ENCODE measurements at regions not wholly inside any gene's neighbourhood (a gene's known extent, or its start where the extent isn't known, plus 50 kb on each side); places are given as distances from the start of the nearest gene placed in this dataset.

DNA sequence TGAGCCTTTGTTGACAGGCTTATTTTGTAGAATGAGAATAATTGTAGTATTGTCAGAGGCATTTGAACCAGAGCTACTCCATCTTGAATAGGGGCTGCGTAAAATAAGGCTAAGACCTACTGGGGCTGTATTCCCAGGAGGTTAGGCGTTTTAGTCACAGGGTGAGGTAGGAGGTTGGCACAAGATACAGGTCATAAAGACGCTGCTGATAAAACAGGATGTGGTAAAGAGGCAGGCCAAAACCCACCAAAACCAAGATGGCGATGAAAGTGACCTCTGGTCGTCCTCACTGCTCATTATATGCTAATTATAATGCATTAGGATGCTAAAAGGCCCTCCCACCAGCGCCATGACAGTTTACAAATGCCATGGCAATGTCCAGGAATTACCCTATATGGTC lies 82.7 kb downstream of the PFDN4 start:
- Histone ChIP-seq H4K20me1 (ENCODE audit: insufficient read depth) (no peaks in the 10 kb centered on the region), H3K36me3 (ENCODE audit: insufficient read depth, low read length) (no peaks in the 10 kb centered on the region), H2AFZ (ENCODE audit: low read depth, low read length) (no peak overlapping the region), H3K9me2 (ENCODE audit: insufficient read depth, low read length) (no peaks in the 10 kb centered on the region), H3K9ac (ENCODE audit: low read length) (no peak overlapping the region), H3K9me3 (ENCODE audit: low read length) (no peaks in the 10 kb centered on the region), H3K27me3 (ENCODE audit: insufficient read depth, low read depth, low read length) (no peaks in the 10 kb centered on the region), H3F3A (ENCODE audit: insufficient read depth, low read length, poor library complexity, severe bottlenecking) (no peaks in the 10 kb centered on the region), H3K4me3 (ENCODE audit: low read length) (no peak overlapping the region), H3K27ac (ENCODE audit: low read length) (no peak overlapping the region), H3K4me2 (ENCODE audit: low read length) (no peak overlapping the region), H3K79me2 (replicated peaks; ENCODE audit: insufficient read depth, low read length) (no peaks in the 10 kb centered on the region)
- TF ChIP-seq MXI1 (conservative IDR thresholded peaks at IDR 0.05; ENCODE audit: poor library complexity, severe bottlenecking) (no peak), EP300 (conservative IDR thresholded peaks at IDR 0.05; ENCODE audit: poor library complexity, severe bottlenecking) (no peak), RAD21 (conservative IDR thresholded peaks at IDR 0.05) (no peak), SMC3 (conservative IDR thresholded peaks at IDR 0.05; ENCODE audit: poor library complexity) (no peak), POLR2AphosphoS5 (IDR thresholded peaks at IDR 0.05) (no peak), EZH2 (IDR thresholded peaks at IDR 0.05; ENCODE audit: borderline replicate concordance, insufficient read depth, low read length, poor library complexity, severe bottlenecking) (no peak)
- TF ChIP-seq, protein P1, sequence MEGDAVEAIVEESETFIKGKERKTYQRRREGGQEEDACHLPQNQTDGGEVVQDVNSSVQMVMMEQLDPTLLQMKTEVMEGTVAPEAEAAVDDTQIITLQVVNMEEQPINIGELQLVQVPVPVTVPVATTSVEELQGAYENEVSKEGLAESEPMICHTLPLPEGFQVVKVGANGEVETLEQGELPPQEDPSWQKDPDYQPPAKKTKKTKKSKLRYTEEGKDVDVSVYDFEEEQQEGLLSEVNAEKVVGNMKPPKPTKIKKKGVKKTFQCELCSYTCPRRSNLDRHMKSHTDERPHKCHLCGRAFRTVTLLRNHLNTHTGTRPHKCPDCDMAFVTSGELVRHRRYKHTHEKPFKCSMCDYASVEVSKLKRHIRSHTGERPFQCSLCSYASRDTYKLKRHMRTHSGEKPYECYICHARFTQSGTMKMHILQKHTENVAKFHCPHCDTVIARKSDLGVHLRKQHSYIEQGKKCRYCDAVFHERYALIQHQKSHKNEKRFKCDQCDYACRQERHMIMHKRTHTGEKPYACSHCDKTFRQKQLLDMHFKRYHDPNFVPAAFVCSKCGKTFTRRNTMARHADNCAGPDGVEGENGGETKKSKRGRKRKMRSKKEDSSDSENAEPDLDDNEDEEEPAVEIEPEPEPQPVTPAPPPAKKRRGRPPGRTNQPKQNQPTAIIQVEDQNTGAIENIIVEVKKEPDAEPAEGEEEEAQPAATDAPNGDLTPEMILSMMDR (IDR thresholded peaks at IDR 0.05; ENCODE audit: poor library complexity, severe bottlenecking) = no peak

DNA sequence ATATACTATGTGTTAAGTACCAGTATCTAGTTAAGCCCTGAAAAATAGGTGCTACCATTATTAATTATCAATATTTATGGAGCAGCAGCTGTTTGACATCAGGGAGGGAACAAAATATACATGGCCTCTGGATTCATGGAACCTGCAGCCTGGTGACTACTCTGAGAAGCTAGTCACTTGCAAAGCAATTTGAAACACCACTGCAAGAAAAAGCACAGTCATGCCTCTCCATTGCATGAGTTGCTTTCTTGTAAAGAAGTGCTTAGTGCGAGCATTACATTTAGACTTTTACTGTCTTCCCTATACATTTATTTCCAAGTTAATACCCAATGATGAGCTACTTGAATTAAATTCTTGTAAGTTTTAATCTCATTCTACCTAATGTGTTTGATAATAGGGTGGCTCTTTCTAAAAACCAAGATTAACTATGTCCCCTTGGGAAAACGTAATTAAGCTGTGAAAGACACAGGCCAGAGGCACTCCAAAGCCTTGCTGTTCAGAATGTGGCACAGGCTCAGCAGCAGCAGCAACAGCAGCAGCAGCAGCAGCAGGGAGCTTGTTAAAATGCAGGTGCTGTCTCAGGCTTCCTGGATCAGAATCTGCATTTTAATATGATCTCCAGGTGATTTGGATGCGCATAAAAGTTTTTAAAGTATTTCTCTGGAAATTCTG lies 83.6 kb downstream of the PFDN4 start:
- TF ChIP-seq MXI1 (conservative IDR thresholded peaks at IDR 0.05; ENCODE audit: poor library complexity, severe bottlenecking) = no peak
- TF ChIP-seq TAF1 (IDR thresholded peaks at IDR 0.05; ENCODE audit: low read depth) = no peak
- TF ChIP-seq, protein P1 (IDR thresholded peaks at IDR 0.05; ENCODE audit: poor library complexity, severe bottlenecking) = no peak
- TF ChIP-seq SMC3 (conservative IDR thresholded peaks at IDR 0.05; ENCODE audit: poor library complexity) = no peak
- no peak for TF ChIP-seq EZH2 (IDR thresholded peaks at IDR 0.05; ENCODE audit: borderline replicate concordance, insufficient read depth, low read length, poor library complexity, severe bottlenecking)
- no peak for TF ChIP-seq RAD21 (conservative IDR thresholded peaks at IDR 0.05)
- TF ChIP-seq, protein P2, sequence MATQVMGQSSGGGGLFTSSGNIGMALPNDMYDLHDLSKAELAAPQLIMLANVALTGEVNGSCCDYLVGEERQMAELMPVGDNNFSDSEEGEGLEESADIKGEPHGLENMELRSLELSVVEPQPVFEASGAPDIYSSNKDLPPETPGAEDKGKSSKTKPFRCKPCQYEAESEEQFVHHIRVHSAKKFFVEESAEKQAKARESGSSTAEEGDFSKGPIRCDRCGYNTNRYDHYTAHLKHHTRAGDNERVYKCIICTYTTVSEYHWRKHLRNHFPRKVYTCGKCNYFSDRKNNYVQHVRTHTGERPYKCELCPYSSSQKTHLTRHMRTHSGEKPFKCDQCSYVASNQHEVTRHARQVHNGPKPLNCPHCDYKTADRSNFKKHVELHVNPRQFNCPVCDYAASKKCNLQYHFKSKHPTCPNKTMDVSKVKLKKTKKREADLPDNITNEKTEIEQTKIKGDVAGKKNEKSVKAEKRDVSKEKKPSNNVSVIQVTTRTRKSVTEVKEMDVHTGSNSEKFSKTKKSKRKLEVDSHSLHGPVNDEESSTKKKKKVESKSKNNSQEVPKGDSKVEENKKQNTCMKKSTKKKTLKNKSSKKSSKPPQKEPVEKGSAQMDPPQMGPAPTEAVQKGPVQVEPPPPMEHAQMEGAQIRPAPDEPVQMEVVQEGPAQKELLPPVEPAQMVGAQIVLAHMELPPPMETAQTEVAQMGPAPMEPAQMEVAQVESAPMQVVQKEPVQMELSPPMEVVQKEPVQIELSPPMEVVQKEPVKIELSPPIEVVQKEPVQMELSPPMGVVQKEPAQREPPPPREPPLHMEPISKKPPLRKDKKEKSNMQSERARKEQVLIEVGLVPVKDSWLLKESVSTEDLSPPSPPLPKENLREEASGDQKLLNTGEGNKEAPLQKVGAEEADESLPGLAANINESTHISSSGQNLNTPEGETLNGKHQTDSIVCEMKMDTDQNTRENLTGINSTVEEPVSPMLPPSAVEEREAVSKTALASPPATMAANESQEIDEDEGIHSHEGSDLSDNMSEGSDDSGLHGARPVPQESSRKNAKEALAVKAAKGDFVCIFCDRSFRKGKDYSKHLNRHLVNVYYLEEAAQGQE (IDR thresholded peaks at IDR 0.05; ENCODE audit: borderline replicate concordance) = no peak
- no peak for TF ChIP-seq POLR2AphosphoS5 (IDR thresholded peaks at IDR 0.05)
- no peak for TF ChIP-seq EP300 (conservative IDR thresholded peaks at IDR 0.05; ENCODE audit: poor library complexity, severe bottlenecking)
- Histone ChIP-seq H2AFZ (ENCODE audit: low read depth, low read length) (no peak overlapping the region), H3K9me3 (ENCODE audit: low read length) (no peaks in the 10 kb centered on the region), H3K9me2 (ENCODE audit: insufficient read depth, low read length) (no peaks in the 10 kb centered on the region), H3K9ac (ENCODE audit: low read length) (no peak overlapping the region), H4K20me1 (ENCODE audit: insufficient read depth) (no peaks in the 10 kb centered on the region), H3K36me3 (ENCODE audit: insufficient read depth, low read length) (no peaks in the 10 kb centered on the region), H3K27me3 (ENCODE audit: insufficient read depth, low read depth, low read length) (no peaks in the 10 kb centered on the region), H3K79me2 (replicated peaks; ENCODE audit: insufficient read depth, low read length) (no peaks in the 10 kb centered on the region), H3K4me3 (ENCODE audit: low read length) (no peak overlapping the region), H3K27ac (ENCODE audit: low read length) (no peak overlapping the region), H3K4me2 (ENCODE audit: low read length) (no peak overlapping the region), H3F3A (ENCODE audit: insufficient read depth, low read length, poor library complexity, severe bottlenecking) (no peaks in the 10 kb centered on the region)
